ENCODE measurements at regions not wholly inside any gene's neighbourhood (a gene's known extent, or its start where the extent isn't known, plus 50 kb on each side); places are given as distances from the start of the nearest gene placed in this dataset.

- DNase-seq (ENCODE audit: low read depth in 1 of 2, low spot score in 1 of 2) (no peak), FAIRE-seq (no peak), ATAC-seq (no peak)
- CTCF ChIA-PET, result no interaction called here
- Histone ChIP-seq H3K27ac (no peak overlapping the region), H3K9me3 (peaks cover 12% of the 10 kb centered on the region; the same call in 2 of the 3 replicates), H3K4me1 (no peaks in the 10 kb centered on the region), H3K4me2 (no peak overlapping the region), H3K4me3 (no peak overlapping the region)
- no peak for TF ChIP-seq MAX (IDR thresholded peaks at IDR 0.05)
- TF ChIP-seq ZC3H11A (IDR thresholded peaks at IDR 0.05), result no peak
- no peak for TF ChIP-seq HOXB5 (CRISPR knock-in tag; IDR thresholded peaks at IDR 0.05)
- no peak for TF ChIP-seq HDAC2 (IDR thresholded peaks at IDR 0.05)
- no peak for TF ChIP-seq PHF8 (IDR thresholded peaks at IDR 0.05; ENCODE audit: borderline replicate concordance, low read depth)
- no peak for TF ChIP-seq HOXB13 (CRISPR knock-in tag; IDR thresholded peaks at IDR 0.05; ENCODE audit: low read depth)
- no peak for TF ChIP-seq POLR2A (IDR thresholded peaks at IDR 0.05; ENCODE audit: low read length)
- no peak for TF ChIP-seq KDM5A (IDR thresholded peaks at IDR 0.05)
- TF ChIP-seq MAZ (IDR thresholded peaks at IDR 0.05; ENCODE audit: borderline replicate concordance, low read depth, low read length), result no peak
- no peak for TF ChIP-seq ELK1 (IDR thresholded peaks at IDR 0.05; ENCODE audit: low read depth, low read length)
- TF ChIP-seq ESRRA (IDR thresholded peaks at IDR 0.05; ENCODE audit: borderline replicate concordance, low read length), result no peak
- TF ChIP-seq HES2 (IDR thresholded peaks at IDR 0.05), result no peak
- TF ChIP-seq POLR2AphosphoS2 (conservative IDR thresholded peaks at IDR 0.05; ENCODE audit: low read length), result no peak
- POLR2A ChIA-PET, result no interaction called here
- 17% methylated on average over 8 of the region's 8 CpGs for WGBS (ENCODE audit: missing lambda C conversion rate)
Observed at GRCh38 chr12:130093380-130093779, 68.9 kb upstream of the FZD10 start.

- Histone ChIP-seq H3K4me3 (no peak overlapping the region), H3K4me1 (peaks cover 8% of the 10 kb centered on the region; the same call in 2 of the 3 replicates), H3K9me3 (peaks cover 2% of the 10 kb centered on the region; the same call in 1 of the 3 replicates), H3K27ac (no peak overlapping the region), H3K4me2 (no peak overlapping the region)
- DNase-seq (ENCODE audit: low read depth in 1 of 2, low spot score in 1 of 2), result no peak
- TF ChIP-seq TFCP2L1 (CRISPR knock-in tag; IDR thresholded peaks at IDR 0.05), result no peak
- TF ChIP-seq BCL3 (IDR thresholded peaks at IDR 0.05), result no peak
- no peak for TF ChIP-seq ESRRA (IDR thresholded peaks at IDR 0.05; ENCODE audit: borderline replicate concordance, low read length)
- TF ChIP-seq FOSB (CRISPR knock-in tag; IDR thresholded peaks at IDR 0.05), result no peak
- TF ChIP-seq SREBF2 (IDR thresholded peaks at IDR 0.05), result no peak
- no peak for TF ChIP-seq ELK1 (IDR thresholded peaks at IDR 0.05; ENCODE audit: low read depth, low read length)
- no peak for TF ChIP-seq E2F6 (IDR thresholded peaks at IDR 0.05; ENCODE audit: borderline replicate concordance, low read depth)
- TF ChIP-seq HDAC2 (IDR thresholded peaks at IDR 0.05), result no peak
- TF ChIP-seq ATOH8 (CRISPR knock-in tag; IDR thresholded peaks at IDR 0.05; ENCODE audit: low read depth), result no peak
- TF ChIP-seq CTCF (IDR thresholded peaks at IDR 0.05), result no peak
- no peak for TF ChIP-seq HES2 (IDR thresholded peaks at IDR 0.05)
- POLR2A ChIA-PET, result no interaction called here
- 30% methylated on average over 8 of the region's 8 CpGs for WGBS (ENCODE audit: missing lambda C conversion rate)
- CTCF ChIA-PET, result no interaction called here
- no peak for FAIRE-seq
- no peak for ATAC-seq
Observed at GRCh38 chr12:130097342-130097741, 64.9 kb upstream of the FZD10 start.
